ENCODE measurements at regions not wholly inside any gene's neighbourhood (a gene's known extent, or its start where the extent isn't known, plus 50 kb on each side); places are given as distances from the start of the nearest gene placed in this dataset.

- Mint-ChIP-seq H3K27me3 (ENCODE audit: low read depth) (no peaks in the 10 kb centered on the region), H3K4me3 (no peak overlapping the region), H3K4me1 (no peaks in the 10 kb centered on the region), H3K9me3 (peaks cover 16 to 18% of the 10 kb centered on the region in 2 experiments; a peak in 4 of 5 replicates), H3K27ac (no peak overlapping the region), H3K36me3 (ENCODE audit: insufficient read depth in 1 of 3, low read depth in 3 of 3) (peaks cover 5 to 13% (median 7%) of the 10 kb centered on the region in 3 experiments; a peak in 5 of 7 replicates)
- Histone ChIP-seq H3K4me1 (ENCODE audit: insufficient read depth, low read length) (no peaks in the 10 kb centered on the region), H3T11ph (ENCODE audit: low read length) (no peak overlapping the region), H3K9ac (ENCODE audit: extremely low read depth, insufficient read length, low read length) (no peak overlapping the region), H3K23ac (ENCODE audit: insufficient read length, low read depth, low read length) (no peak overlapping the region), H4K8ac (replicated peaks; ENCODE audit: insufficient read length, low read depth, low read length) (no peak overlapping the region), H3K27me3 (ENCODE audit: insufficient read depth, low read length) (no peaks in the 10 kb centered on the region), H3K56ac (ENCODE audit: insufficient read length, low read depth, low read length) (no peak overlapping the region), H3K4me2 (ENCODE audit: insufficient read depth, insufficient read length, low read length) (no peak overlapping the region), H3K4ac (ENCODE audit: low read depth, low read length) (no peak overlapping the region), H3K79me1 (ENCODE audit: insufficient read depth, low read depth, low read length, poor library complexity, severe bottlenecking) (no peaks in the 10 kb centered on the region), H4K20me1 (ENCODE audit: control insufficient read depth, insufficient read depth, insufficient read length) (no peaks in the 10 kb centered on the region), H2AFZ (ENCODE audit: low read length) (no peak overlapping the region), H3K14ac (ENCODE audit: insufficient read depth, low read length) (no peak overlapping the region), H2BK20ac (ENCODE audit: low read depth, low read length, poor library complexity, severe bottlenecking) (no peak overlapping the region), H4K91ac (ENCODE audit: insufficient read length, low read depth, low read length) (no peak overlapping the region), H3K27ac (ENCODE audit: insufficient read length, low read depth, low read length) (no peak overlapping the region), H2BK120ac (ENCODE audit: low read depth, low read length, poor library complexity, severe bottlenecking) (no peak overlapping the region), H3K79me2 (ENCODE audit: insufficient read depth, low read length) (no peaks in the 10 kb centered on the region), H3K18ac (ENCODE audit: insufficient read length, low read depth, low read length) (no peak overlapping the region), H2BK15ac (ENCODE audit: low read depth, low read length) (no peak overlapping the region), H3K23me2 (ENCODE audit: insufficient read length, low read depth, low read length, poor library complexity, severe bottlenecking) (no peaks in the 10 kb centered on the region), H4K5ac (ENCODE audit: insufficient read length, low read depth, low read length) (no peak overlapping the region), H2BK12ac (ENCODE audit: insufficient read length, low read depth, low read length) (no peak overlapping the region), H2AK5ac (ENCODE audit: insufficient read length, low read length) (no peak overlapping the region), H2BK5ac (ENCODE audit: insufficient read length, low read length) (no peak overlapping the region), H3K9me3 (ENCODE audit: control insufficient read depth, low read depth, low read length) (no peaks in the 10 kb centered on the region)
- no peak for TF ChIP-seq CTCF (conservative IDR thresholded peaks at IDR 0.05)
- DNase-seq = no peak
- WGBS (ENCODE audit: extremely low coverage, insufficient read length, low lambda C conversion rate) = no CpG with 5 or more reads among the region's 2 CpGs
Observed at GRCh38 chr15:81449836-81450474, 75.9 kb upstream of the TMC3 start.

Data from H9 (cell line).